Endothelial cell of hepatic sinusoid (primary cell): ENCODE measurements at regions not wholly inside any gene's neighbourhood (a gene's known extent, or its start where the extent isn't known, plus 50 kb on each side); places are given as distances from the start of the nearest gene placed in this dataset.

ENCODE experiments used
- in situ Hi-C: cut with HindIII; loops from 2 replicates; pipeline ENCODE4 v1.10.0; 2017; ENCODE audit warnings: low sequenced_read_pairs

DNA sequence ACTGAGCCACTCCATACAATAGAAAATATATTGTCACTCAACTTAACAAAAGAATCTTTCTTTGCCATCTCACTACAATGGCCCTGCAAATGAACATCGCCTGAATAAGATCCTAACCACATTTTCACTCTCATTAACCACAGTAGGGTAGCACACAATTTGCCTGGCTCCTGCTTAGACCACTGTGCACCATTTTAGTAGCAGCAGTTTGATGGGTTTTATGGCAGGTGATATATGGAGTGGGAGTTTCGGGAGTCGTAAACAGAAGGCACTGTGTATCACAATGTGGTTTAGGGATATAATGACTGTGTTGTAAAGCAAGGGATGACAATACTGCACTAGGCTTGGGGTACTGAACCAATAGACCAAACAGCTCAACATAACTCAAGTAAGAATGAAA is 617.4 kb downstream of the BCL11A start:
- in situ Hi-C loops: no loop called here

DNA sequence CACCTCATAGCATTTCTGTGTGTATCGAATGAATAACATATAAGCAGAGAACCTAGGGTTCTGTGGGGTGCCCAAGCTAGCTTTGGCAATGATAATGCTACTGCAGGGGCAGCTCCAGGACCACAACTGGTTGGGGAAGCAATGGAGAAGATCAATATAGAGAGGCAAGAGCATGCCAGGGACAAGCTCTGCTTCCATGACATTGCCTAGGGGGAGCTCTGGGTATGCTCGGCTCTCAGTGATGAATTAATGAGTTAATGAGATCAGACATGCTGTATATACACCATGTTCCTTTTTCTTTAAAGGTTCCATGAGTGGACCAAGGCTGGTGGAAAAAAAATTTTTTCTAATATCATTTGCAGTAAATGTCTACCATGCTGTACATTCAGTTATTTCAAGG is 618.4 kb downstream of the BCL11A start:
- in situ Hi-C loops: no loop called here

DNA sequence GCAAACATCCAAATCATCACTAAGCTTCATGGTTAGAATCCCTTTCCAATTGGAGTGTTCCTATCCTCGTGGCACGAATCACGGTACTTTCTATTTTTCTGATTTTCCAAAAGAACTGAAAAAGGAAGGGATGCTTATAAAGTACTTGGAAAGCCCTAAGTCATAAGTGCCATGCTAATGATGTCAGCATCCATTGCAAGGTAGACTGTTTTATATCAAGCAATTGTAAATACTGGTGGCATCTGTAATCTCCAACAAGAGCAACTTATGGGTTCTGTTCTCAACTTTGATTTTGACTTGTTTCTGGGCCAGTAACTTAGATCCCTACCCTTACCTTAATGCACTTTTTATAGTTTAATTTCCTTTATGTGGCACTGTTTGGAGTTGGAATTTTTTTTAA is 619.5 kb downstream of the BCL11A start:
- in situ Hi-C loops: no loop called here

DNA sequence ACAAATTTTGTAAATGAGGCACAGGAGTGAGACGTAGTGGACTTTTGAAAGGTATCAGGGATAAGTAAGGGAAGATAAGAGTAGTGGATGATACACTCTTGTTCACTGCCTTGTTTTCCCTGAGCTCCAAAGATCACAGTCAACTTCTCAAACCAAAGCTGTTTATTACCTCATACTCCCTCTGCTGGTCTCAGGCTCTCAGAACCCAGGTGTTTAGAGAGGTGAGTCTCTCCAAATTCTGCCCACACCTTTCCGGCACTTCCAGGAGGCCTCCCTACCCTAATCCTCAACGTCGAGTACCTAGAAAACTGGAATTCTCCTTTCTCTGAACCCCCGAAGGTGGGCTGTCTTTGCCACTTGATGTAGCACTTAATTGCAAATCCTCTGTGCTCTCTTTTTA is 621.1 kb downstream of the BCL11A start:
- in situ Hi-C loops: no loop called here

DNA sequence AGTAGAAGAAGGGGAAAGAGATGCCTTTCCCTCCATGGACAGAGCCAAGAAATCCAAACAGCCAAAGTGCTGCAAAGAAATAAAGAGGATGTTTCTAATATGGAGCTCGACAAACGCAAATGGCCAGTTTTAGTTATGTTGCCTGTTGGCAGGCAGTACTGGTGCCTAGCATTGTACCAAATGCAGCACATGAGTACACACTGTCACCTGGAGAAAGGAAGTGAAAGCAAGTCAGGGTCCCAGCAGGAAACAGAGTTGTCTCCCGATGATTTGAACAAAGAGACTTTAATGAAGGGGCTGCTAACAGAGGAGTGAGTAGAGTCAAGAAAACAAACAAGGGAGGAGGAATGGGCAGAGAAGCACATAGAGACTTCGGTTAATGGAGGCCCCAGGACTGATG is 623.0 kb downstream of the BCL11A start:
- in situ Hi-C loops: no loop called here

DNA sequence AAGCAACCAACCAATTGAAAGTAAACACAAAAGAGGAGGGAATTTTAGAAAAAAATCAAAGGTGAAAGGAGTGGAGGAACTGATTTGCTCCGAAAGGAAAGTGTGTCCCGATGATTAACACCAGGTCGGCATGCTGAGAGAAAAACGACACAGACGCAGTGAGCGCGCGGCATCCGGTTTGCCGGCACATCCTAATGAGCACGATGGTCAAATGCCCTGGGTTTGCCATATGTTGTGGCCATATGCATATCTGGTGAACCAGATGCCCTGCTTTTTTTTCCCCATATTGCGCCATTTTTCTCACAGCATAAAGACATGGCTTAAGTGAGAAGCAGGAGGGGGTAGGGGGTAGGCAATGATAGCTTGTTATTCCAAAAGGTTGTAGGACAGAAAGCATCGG is 626.7 kb downstream of the BCL11A start:
- in situ Hi-C loops: no loop called here

DNA sequence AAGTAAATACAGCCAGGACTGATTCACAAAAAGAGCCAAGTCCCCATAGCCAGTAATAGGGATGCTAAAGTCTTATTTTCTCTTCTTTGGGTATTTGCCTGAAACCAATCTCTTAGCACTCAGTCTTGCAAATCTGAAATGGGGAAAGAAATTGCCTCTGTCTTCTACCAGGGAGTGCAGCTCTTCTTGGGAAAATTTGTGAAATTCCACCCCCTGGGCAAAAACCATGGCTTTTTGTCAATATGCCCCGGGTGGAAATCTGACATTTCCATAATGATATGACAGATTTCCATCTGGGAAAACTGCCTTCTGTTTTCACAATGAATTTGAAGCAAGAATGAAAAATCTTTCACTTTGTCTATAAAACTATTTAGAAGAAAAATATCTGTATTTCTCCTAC is 628.1 kb downstream of the BCL11A start:
- in situ Hi-C loops: no loop called here

DNA sequence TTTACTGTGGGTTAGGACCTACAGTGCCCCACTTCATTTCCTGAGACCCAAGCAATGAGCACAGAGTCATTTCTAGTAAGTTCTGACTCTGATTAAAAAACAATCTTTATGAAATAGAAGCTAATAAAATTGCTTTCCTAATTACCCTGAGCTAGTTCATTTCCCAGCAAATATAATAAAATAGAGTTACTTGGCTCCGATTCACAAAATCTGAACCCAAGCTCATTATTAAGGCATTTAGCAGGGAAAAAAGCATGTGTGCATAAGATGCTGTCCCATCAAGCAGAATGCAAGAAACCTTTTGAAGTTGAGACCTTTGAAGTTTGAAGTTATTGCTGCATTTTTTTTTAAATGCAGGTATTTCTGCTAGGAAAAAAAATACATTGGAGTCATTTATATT is 629.1 kb downstream of the BCL11A start:
- in situ Hi-C loops: no loop called here

DNA sequence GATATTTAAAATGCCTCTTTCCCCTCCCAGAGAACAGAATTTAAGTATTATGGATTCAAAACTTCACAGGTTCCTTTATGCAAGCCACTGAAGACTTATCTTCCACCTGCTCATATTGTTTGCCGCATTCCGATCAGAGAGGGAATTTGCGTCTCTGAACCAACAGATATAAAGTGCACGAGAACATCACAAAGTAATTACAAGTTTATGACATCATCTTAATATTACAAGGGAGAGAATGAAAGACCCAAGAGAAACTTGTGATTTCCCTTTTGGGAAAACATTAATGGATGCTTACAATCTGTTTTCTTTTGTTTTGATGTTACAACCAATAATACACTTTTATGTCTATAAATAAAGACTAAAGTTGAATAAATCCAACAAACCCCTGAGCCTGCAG is 631.0 kb downstream of the BCL11A start:
- in situ Hi-C loops: no loop called here

DNA sequence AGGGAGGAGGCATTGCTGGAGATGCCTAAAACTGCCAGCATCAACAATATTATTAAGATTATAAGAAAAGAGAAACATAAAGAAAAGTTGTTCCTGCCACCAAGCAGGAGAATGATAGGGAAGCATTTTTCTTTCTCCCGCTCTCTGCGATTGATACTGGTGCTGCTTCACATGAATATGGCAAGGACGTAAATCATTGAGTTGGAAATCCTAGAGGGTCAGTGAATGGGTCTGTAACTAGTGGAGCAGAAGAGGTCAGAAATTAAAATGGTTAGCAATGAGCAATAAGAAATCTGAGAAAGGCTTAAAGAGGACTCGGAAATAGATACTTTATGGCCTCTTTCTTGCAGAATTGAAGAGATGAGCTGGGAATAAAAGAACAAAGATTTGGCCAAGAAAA is 631.7 kb downstream of the BCL11A start:
- in situ Hi-C loops: no loop called here

DNA sequence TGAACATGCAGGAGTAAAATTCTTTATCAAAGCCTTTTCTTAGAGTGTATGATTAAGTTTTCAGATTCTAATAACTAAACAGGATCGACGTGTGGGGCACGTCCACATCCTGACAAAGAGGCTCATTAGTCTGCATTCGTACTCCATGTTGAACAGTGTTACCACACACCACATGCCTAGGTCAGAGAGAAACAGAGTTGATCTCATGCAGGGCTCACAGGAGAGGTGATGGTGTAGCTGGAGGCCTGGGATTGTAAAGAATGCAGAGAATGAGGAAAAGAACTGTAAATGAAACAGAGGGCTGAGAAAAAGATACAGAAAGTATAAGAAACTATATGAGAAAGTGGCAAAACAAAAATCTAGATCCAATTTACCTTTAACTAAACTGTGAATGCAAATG is 632.5 kb downstream of the BCL11A start:
- in situ Hi-C loops: no loop called here

DNA sequence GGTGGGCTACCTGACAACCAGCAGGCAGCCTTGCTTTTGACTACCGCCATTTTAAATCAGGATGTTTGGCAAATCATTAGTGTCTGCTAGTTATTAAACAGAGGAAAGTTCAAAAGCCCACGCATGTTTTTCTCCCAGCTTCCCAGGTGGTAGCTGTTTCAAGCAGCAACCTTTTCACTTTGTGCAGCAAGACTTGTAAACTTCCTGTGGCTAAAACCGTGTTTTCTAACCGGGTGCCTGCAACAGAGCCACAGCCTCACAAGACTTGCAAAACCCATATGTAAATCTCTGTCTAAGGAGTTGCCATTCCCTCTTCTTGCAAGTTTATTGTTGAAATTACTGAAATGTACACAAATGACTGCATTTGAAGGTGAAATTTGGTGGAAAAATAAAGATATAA is 633.1 kb downstream of the BCL11A start:
- in situ Hi-C loops: no loop called here

DNA sequence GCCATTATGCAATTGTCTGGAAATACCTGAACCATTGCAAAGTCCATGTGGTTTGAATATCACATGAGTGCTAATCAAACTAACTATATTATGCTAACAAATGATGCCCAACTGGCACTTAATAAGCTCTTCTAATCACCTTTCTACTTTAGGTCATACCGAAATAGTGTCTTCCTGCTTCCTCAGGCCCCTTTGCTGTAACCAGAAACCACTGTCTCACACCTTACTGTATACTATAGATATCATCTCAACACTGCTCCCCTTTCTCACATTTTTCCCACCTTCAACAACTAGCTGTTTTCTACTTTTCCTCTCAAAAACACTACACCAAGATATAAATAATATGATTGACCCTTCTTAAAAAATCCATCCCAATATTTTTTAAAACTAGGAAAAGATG is 633.9 kb downstream of the BCL11A start:
- in situ Hi-C loops: no loop called here

DNA sequence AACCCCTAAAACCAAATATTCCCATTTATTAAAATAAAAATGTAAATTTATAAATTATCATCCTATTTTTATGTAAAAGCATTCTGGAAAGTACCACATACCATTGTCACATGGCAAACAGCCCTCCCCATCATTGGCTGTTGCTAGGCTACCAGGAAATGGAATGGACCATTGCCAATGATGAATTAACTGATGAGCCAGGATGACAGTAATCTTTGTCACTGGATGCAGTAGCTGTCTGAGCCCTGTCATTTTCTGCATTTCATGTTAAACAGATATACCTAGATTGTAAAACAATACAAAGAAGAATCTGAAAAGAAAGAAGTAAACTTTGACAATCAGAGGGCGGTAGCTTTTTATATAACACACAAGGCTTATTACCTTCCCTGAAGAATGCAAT is 641.4 kb downstream of the BCL11A start:
- in situ Hi-C loops: no loop called here

DNA sequence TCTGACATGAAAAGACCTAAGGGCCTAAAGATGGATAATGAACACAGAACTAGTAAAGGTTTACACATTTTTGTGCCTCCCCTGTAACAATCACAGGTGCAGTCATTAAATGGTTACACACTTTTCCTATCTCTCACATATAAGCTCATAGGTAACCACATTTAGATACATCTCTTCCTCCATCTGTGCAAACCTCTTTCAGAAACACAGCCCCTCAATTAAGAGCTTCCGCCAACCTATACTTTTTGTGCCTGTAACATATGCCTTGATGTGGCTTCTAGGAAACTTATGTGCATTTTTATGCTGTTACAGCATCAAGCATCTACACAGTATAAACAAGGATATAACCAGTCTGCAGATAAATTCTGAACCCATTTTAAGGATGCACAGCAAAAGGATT is 643.3 kb downstream of the BCL11A start:
- in situ Hi-C loops: no loop called here

DNA sequence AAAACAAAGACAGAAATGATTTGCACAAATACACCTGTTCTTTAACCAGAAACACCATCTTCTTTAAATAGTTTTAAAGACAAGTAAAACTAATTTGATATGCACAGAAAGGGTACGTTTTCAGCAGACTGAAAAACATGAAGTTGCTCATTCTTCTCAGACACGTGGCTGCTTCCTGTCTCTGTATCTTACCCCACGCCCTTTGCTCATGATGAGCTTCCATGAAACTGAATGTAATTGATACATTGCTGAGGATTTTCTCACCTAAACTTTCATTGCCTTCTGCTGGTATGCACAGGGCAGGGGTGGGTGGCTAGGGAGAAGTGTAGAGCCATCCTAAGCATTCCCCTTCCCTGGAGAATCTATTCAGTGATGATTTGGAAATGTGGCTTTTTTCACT is 644.3 kb downstream of the BCL11A start:
- in situ Hi-C loops: no loop called here

DNA sequence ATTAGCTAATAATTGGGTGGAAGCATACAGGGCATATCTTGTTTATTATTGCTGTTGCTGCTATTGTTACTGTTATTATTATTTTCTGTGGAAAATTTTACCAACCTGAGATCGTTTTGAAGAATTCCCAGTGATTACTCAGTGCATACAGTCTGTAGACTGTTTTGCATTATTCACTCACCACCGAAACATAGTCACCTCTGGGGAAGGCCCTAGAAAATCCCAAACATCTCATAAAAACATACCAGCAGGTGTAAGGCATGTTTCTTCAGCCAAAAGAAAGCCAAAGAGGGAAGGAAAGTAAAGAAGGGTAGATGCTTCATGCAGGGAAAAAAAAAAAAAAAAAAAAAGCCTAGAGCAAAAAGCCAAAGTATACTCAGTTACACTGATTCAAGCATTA is 647.7 kb downstream of the BCL11A start:
- in situ Hi-C loops: no loop called here

DNA sequence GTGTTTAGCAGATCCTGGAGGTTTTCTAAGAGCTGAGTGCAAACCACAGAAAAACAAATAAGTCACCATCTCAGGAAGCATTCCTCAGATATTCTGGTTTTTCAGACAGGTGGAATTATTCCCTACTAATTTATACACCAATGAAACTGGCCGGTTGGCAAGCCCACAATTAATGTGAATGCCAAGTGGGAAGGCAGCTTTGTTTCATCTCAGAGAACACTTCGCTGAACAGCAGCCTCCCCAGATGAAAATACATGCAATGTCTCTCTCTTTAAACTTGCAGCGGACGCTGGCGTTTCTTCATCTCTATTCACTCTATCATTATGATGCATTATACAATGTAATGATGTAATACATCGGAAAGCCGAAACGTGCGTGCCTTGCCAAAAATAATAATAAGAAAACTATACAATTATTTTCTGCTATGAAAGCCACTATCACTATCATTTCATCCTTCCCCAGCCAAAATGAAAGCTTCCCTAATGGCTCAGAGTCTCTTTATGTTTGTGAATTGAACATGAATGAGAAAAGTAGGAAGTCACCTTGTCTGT is 649.4 kb downstream of the BCL11A start:
- in situ Hi-C loops: no loop called here

DNA sequence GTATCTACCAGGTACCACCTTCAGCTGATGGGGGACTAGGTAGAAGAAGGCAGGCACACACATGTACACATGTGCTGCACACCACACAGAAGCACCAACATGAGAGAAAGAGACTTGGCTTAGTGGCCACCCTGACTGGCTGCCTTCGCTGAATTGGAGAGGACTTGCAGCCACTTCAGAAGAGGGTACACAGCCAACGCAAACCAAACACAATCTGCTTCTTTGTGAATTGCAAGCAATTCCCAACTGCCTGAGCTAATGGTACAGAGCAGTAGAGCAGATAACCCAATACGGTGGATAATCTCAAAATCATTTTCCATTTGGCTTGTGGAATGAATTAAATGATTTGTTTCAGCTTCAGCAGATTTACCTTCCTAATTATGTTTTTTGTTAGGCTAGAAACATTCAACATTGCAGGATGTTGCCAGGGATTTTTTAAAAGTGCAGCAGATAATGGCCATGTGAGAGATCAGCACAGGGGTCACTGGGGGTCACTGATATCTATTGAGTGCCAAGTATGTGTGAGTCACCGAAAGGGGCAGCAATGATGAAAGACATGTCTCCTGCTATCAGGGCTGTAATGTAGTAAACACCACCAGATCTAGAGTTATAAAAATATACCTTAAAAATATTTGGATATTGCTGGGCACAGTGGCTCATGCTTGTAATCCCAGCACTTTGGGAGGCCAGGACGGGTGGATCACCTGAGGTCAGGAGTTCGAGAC is 652.6 kb downstream of the BCL11A start:
- in situ Hi-C loops: no loop called here

DNA sequence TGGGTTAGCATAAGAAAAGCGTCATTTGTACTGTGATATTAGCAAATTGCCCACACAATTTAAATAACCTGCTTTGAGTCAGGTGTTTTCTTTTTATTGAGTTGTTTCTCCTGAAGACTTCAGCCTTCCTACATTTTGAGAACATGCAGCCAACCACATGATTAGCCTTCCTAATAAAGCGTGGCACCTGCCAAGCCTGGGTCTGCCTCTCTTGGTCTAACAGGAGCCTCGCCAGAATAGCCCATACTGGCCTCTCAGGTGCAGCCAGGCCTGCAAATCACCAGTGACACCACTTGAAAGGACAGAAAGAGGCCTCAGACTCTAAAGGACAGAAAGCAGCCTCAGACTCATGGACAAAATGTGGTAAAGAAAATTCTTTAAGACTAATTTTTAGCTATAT is 653.8 kb downstream of the BCL11A start:
- in situ Hi-C loops: no loop called here

DNA sequence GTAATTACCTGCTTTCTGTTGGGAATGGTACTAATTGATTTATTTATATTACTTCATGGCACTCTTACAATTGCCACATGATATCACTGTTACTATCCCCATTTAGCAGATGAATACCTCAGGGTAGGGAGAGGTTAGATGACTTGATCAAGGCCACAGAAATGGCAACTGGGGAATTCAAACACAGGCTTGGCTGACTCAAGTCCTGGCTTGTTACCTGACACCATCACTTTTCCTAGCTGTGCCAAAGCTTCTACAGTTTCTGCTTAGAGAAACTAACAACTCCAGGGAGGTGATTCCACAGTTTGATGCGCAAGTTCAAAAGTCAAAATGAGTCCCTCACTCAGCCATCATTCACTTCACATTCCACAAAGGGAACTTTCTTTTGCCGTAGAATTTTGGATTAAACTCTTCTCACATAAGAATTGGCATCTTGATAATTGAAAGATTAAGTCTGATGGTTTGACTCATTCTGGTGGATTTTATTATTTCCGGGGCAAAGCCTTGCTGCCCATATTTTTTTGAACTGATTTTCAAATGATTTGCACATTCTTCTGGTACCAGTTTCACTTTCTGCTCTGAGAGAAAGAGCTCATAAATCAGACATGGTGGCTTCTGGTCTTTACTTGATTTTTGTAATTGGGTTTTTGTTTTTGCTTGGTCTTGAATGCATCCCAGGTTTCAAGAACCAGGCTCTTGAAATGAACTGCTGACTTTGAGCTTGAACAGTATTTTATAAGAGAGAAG is 656.8 kb downstream of the BCL11A start:
- in situ Hi-C loops: no loop called here

DNA sequence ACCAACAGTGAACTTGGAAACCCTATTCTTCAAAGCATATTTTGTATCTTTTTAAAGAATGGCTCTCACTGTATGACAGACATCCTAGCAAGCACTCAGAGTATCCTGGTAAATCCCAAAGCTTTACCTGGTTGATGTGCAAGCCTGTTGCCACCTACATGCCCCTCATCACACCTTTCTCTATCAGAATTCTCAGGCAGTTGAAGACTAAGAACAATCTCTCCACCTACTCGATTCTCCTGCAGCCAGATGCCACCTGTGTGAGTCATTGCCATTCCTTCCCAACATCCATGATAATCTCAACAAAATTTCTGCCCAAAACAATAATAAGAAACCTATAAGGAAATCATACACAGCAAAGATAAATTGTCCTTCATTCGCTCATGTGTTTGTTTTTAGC is 659.8 kb downstream of the BCL11A start:
- in situ Hi-C loops: no loop called here
